ENCODE measurements at regions not wholly inside any gene's neighbourhood (a gene's known extent, or its start where the extent isn't known, plus 50 kb on each side); places are given as distances from the start of the nearest gene placed in this dataset.

DNA sequence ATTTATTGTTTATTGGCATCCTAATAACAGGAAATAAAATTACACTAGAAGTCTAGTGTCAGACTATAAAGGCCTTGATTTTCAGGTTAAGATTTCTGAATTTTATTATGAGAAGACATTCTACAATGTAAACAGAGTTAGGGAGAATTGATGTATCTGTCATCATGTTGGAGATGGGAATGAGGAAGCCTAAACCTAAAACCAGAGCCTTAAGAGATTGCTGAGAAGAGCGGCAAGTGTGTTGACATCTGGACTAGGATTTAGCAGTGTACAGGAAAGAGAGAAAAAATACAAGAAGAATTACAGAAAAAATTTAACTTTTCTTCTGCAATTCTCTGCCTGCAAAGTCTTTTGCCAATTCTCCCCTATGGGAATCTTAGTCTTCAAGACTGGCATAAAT is 525.5 kb downstream of the NR2F1-AS1 start:
- Histone ChIP-seq H3K9me3 (replicated peaks; ENCODE audit: control insufficient read depth, insufficient read depth, low read length) (no peaks in the 10 kb centered on the region), H3K27me3 (replicated peaks in 1 of 2; ENCODE audit: control insufficient read depth in 2 of 2, insufficient read depth in 2 of 2, low read length in 1 of 2) (no peaks in the 10 kb centered on the region), H3K79me2 (ENCODE audit: control insufficient read depth, insufficient read depth, low read length) (no peaks in the 10 kb centered on the region), H2AFZ (ENCODE audit: control insufficient read depth, low read depth, low read length) (no peak overlapping the region), H3K4me2 (ENCODE audit: control insufficient read depth, insufficient read depth) (no peak overlapping the region), H4K20me1 (ENCODE audit: control insufficient read depth, insufficient read depth) (no peaks in the 10 kb centered on the region), H3K36me3 (ENCODE audit: control insufficient read depth in 2 of 2, insufficient read depth in 2 of 2, low read length in 1 of 2) (no peaks in the 10 kb centered on the region), H3K4me3 (no peak overlapping the region), H3K27ac (ENCODE audit: control insufficient read depth, insufficient read depth) (no peak overlapping the region), H3K4me1 (ENCODE audit: control insufficient read depth, insufficient read depth, low read length) (no peaks in the 10 kb centered on the region), H3K9ac (ENCODE audit: control insufficient read depth, insufficient read depth, low read length) (no peak overlapping the region)
- ChIA-PET RAD21 (ENCODE audit: unreplicated experiment) (no interaction called here), POLR2A (no interaction called here), CTCF (no interaction called here), SMC1A (ENCODE audit: uncharacterized antibody, unreplicated experiment) (no interaction called here)
- intact Hi-C loops (cut with micrococcal nuclease; ENCODE audit: unreplicated experiment) (no loop called here), in situ Hi-C loops (cut with MboI) (no loop called here)
- DNase-seq (ENCODE audit: low read depth, low spot score) (no peak), ATAC-seq (no peak), FAIRE-seq (no peak)
- WGBS (ENCODE audit: insufficient coverage, insufficient replicate concordance, low lambda C conversion rate, missing lambda C conversion rate), result 90% methylated on average over 1 of the region's 1 CpG
- no TSS peak for BruUV-seq (replicated peaks)
- TF ChIP-seq RUNX3 (IDR thresholded peaks at IDR 0.05; ENCODE audit: low read length) (no peak), SMARCA5 (IDR thresholded peaks at IDR 0.05) (no peak), SRF (IDR thresholded peaks at IDR 0.05; ENCODE audit: low read depth in 2 of 2, low read length in 2 of 2) (no peak), TARDBP (IDR thresholded peaks at IDR 0.05; ENCODE audit: borderline replicate concordance) (no peak), MEF2B (IDR thresholded peaks at IDR 0.05; ENCODE audit: partially characterized antibody, poor library complexity, severe bottlenecking) (no peak), RBBP5 (conservative IDR thresholded peaks at IDR 0.05) (no peak), SUZ12 (IDR thresholded peaks at IDR 0.05; ENCODE audit: unreplicated experiment) (no peak), TCF12 (IDR thresholded peaks at IDR 0.05; ENCODE audit: low read depth, low read length) (no peak), EGR1 (IDR thresholded peaks at IDR 0.05; ENCODE audit: borderline replicate concordance in 1 of 2, low read depth in 2 of 2, low read length in 2 of 2) (no peak), STAT3 (IDR thresholded peaks at IDR 0.05; ENCODE audit: low read depth, low read length) (no peak), BHLHE40 (IDR thresholded peaks at IDR 0.05; ENCODE audit: borderline replicate concordance in 1 of 2, low read depth in 2 of 2, low read length in 1 of 2) (no peak), SMAD1 (IDR thresholded peaks at IDR 0.05; ENCODE audit: low read depth, partially characterized antibody) (no peak), MYC (IDR thresholded peaks at IDR 0.05; ENCODE audit: insufficient read depth, insufficient read length, insufficient replicate concordance, low read length, severe bottlenecking) (no peak), KLF5 (IDR thresholded peaks at IDR 0.05; ENCODE audit: partially characterized antibody) (no peak), CEBPB (IDR thresholded peaks at IDR 0.05; ENCODE audit: borderline replicate concordance in 1 of 2, low read depth in 2 of 2, low read length in 2 of 2) (no peak)
- TF ChIP-seq, protein P1, sequence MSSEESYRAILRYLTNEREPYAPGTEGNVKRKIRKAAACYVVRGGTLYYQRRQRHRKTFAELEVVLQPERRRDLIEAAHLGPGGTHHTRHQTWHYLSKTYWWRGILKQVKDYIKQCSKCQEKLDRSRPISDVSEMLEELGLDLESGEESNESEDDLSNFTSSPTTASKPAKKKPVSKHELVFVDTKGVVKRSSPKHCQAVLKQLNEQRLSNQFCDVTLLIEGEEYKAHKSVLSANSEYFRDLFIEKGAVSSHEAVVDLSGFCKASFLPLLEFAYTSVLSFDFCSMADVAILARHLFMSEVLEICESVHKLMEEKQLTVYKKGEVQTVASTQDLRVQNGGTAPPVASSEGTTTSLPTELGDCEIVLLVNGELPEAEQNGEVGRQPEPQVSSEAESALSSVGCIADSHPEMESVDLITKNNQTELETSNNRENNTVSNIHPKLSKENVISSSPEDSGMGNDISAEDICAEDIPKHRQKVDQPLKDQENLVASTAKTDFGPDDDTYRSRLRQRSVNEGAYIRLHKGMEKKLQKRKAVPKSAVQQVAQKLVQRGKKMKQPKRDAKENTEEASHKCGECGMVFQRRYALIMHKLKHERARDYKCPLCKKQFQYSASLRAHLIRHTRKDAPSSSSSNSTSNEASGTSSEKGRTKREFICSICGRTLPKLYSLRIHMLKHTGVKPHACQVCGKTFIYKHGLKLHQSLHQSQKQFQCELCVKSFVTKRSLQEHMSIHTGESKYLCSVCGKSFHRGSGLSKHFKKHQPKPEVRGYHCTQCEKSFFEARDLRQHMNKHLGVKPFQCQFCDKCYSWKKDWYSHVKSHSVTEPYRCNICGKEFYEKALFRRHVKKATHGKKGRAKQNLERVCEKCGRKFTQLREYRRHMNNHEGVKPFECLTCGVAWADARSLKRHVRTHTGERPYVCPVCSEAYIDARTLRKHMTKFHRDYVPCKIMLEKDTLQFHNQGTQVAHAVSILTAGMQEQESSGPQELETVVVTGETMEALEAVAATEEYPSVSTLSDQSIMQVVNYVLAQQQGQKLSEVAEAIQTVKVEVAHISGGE (CRISPR knock-in tag; IDR thresholded peaks at IDR 0.05), result no peak
- TF ChIP-seq, protein P2, sequence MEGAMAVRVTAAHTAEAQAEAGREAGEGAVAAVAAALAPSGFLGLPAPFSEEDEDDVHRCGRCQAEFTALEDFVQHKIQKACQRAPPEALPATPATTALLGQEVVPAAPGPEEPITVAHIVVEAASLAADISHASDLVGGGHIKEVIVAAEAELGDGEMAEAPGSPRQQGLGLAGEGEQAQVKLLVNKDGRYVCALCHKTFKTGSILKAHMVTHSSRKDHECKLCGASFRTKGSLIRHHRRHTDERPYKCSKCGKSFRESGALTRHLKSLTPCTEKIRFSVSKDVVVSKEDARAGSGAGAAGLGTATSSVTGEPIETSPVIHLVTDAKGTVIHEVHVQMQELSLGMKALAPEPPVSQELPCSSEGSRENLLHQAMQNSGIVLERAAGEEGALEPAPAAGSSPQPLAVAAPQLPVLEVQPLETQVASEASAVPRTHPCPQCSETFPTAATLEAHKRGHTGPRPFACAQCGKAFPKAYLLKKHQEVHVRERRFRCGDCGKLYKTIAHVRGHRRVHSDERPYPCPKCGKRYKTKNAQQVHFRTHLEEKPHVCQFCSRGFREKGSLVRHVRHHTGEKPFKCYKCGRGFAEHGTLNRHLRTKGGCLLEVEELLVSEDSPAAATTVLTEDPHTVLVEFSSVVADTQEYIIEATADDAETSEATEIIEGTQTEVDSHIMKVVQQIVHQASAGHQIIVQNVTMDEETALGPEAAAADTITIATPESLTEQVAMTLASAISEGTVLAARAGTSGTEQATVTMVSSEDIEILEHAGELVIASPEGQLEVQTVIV (IDR thresholded peaks at IDR 0.05; ENCODE audit: borderline replicate concordance, partially characterized antibody), result no peak

Data from GM12878 (cell line).